SW480 (cell line): ENCODE measurements at regions not wholly inside any gene's neighbourhood (a gene's known extent, or its start where the extent isn't known, plus 50 kb on each side); places are given as distances from the start of the nearest gene placed in this dataset.
"Not testable (repeated sequence)": the region's sequence is repeated elsewhere in the genome, so short reads cannot be mapped to it uniquely, and the experiment has no call there.

Experiments
- DNase-seq: peaks from one replicate; pipeline ENCODE4 v3.0.0-alpha.2; 2016; ENCODE audit warnings: low spot score

DNA sequence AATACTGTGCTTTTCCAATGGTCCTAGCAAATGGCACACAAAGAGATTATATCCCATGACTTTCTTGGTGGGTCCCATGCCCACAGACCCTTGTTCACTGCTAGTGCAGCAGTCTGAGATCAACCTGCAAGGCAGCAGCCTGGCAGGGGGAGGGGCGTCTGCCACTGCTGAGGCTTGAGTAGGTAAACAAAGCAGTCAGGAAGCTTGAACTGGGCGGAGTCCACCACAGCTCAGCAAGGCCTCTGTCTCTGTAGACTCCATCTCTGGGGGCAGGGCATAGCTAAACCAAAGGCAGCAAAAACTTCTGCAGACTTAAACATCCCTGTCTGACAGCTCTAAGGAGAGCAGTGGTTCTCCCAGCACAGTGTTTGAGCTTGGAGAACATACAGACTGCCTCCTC, 82.9 kb downstream of the ZNF737 start:
- no peak for DNase-seq

DNA sequence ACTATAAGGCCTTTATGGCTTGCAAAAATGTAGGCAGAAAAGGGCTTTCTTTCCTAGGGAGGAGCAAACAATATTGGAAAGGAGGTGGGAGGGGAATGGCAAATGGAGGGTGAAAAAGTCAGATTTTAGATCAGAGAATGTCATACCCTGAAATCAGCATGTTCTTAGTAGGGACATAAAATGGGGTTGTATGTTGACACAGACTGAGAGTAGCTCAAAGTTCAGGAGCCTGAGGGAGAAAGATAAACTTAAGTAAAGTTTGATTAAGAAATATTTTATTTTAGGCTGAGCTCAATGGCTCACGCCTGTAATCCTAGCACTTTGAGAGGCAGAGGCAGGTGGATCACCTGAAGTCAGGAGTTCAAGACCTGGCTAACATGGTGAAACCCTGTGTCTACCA, 83.8 kb downstream of the ZNF737 start:
- no peak for DNase-seq

DNA sequence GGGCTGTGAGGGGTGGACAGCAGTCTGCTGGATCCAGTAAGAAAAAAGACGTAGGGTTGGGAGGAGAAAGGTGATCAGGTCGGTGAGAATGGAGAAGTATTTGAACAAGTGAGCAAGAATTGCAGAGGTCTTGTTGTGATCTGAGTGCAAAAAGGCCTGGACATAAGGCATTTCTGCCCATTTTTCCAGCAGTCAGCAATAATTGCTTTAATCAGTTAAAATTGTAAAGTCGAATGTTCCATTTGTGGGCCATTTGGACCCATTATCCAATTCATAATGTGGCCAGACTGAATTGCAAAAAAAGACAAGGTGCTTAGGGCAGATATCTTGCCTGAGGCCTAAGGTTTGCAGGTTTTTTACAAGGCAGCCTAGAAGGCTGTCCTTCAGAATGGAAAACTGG, 86.1 kb downstream of the ZNF737 start:
- no peak for DNase-seq

DNA sequence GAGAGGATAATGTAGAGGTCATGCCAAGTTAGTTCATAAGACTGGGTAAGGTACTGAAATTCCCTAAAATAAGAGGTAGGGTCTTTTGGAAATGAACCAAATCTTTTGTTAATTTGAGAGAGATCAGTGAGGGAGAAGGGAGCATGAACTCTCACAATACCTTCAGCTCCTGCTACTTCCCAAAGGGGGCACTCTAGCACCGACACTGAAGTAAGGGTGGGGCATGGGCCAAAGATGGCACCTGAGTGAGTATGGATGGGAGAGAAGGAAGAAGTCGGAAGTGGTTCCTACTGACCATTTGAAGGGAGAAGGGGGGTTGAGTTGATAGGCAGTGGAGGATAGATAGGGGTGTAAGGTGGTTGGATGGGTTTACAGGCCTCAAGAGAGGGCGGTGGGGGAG, 86.6 kb downstream of the ZNF737 start:
- no peak for DNase-seq

- DNase-seq: no peak
Observed at GRCh38 chr19:20472854-20473253, 92.7 kb downstream of the ZNF737 start.

DNA sequence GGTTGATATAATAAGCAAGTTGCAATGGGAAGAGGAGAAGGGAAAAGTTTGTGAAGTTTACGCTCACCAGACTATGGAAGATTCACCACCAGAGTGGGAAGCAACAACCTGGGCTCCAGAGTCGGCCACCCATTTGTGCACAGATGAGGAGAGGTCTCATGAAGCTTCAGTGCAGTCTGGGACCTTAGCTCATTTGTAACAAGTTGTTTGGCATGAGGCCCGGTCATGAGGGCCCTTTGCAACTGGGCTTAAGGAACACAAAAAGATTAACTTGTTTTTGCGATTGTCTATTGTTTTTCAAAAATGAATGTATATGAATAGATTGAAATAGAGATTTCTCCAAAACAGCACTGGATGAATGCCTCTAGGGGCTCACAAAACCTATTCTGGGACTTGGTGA, 94.2 kb downstream of the ZNF737 start:
- DNase-seq: no peak

- DNase-seq: no peak
Observed at GRCh38 chr19:20470345-20471135, 95.0 kb downstream of the ZNF737 start.

- DNase-seq: not testable (repeated sequence)
Observed at GRCh38 chr19:20466638-20466990, 99.0 kb downstream of the ZNF737 start.

- not testable (repeated sequence) for DNase-seq
Observed at GRCh38 chr19:20465922-20466637, 99.5 kb downstream of the ZNF737 start.

DNA sequence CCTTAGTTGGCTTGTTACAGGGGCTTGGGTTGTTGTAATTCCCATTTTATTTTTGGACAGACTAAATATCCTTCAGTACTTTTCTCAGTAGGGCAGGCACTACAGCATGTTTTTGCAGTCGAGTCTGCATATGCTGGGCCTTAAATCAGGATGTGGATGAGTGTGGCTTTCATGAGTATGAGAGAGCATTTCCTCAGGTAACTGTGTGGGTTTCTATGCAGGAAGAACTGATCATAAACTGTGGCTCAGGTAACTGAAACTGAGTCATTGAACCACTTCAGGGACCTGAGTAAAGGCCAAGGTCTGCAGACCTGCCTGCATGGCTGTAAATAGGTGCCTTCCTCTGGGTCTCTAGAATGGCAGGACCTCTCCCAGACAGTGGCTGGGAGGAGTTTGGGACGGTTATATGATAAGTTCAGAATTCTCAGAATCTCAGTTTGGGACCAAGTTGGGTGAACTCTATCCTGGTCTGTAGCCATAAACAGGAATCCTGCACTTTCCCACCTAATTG, 112.1 kb downstream of the ZNF737 start:
- DNase-seq: no peak

GRCh38 chr19:20444202-20444885, 121.2 kb downstream of the ZNF737 start:
- DNase-seq: no peak

GRCh38 chr19:20432266-20432842, 133.2 kb downstream of the ZNF737 start:
- not testable (repeated sequence) for DNase-seq

GRCh38 chr19:20431826-20432225, 133.8 kb downstream of the ZNF737 start:
- DNase-seq: no peak

GRCh38 chr19:20423381-20424197, 142.0 kb downstream of the ZNF737 start:
- DNase-seq: no peak

GRCh38 chr19:20422216-20423205, 143.1 kb downstream of the ZNF737 start:
- DNase-seq: no peak

DNA sequence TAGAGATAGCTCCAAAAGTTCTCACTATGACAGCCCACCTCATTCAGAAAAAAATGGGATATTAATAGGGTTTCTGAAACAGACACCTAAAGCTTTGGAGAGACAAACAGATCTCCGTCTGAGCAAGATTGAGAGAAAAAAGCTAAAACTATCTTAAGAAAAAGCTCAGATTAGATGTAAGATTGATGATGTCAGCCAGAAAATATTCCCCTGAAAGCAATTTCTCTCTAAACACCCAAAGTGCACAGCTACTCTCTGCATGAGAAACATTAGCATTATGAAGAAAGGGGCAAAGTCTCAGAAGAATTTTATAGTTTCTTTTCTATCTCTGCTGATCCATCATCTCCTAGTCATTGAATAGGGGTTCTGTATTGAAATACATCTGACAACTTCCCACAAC, 148.9 kb downstream of the ZNF737 start:
- no peak for DNase-seq

GRCh38 chr19:20414120-20414519, 151.5 kb downstream of the ZNF737 start:
- no peak for DNase-seq

- no peak for DNase-seq
Observed at GRCh38 chr19:20413705-20414104, 151.9 kb downstream of the ZNF737 start.

DNA sequence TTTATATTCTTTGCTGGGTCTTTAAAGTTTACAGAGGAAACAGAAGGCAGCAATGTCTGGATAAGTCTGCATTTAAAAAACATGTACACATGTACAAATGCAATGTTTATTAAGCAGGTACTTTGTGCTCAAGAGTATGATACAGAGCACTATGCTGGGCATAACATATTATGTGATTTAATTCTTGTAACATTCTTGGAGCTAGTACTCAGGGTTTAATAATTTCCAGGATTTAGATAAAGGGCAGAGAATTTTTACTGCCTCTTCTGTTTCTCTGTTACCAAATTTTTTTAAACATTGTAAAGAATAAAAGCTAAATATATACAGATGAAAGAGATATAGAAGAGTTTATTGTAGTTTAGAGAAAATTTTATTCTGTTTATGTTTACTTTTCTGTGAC, 152.7 kb downstream of the ZNF737 start:
- DNase-seq: no peak

DNA sequence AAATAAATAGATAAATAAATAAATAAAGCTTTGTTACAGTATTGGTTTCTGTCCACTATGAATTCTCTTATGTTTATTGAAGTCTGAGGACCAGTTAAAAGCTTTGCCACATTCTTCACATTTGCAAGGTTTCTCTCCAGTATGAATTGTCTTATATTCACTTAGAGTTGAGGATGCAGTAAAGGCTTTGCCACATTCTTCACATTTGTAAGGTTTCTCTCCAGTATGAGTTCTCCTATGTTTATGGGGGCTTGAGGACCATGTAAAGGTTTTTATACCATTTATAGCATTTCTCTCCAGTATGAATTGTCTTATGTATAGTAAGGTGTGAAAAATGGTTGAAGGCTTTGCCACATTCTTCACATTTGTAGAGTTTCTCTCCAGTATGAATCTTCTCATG, 168.3 kb downstream of the ZNF737 start:
- no peak for DNase-seq
